Gastroesophageal sphincter (tissue), 4 donors: ENCODE measurements at regions not wholly inside any gene's neighbourhood (a gene's known extent, or its start where the extent isn't known, plus 50 kb on each side); places are given as distances from the start of the nearest gene placed in this dataset.

ENCODE experiments used
- ATAC-seq: fragments of 150-250 bp; one replicate; pipeline ENCODE4 v1.9.1; 2016; ENCODE audit warnings: mild to moderate bottlenecking, moderate library complexity
- H3K27ac ChIP-seq, 4 donors: fragments of 200-600 bp; sonication (generic) in 3 of 4; 1 replicate in 3 of 4; 2 replicates in 1 of 4; pipeline ENCODE4 v1.5.1; 2016 to 2019
- H3K27me3 ChIP-seq: fragments of 200-600 bp; sonication (generic); one replicate; pipeline ENCODE4 v1.5.1; 2019
- H3K36me3 ChIP-seq, 2 donors: fragments of 200-600 bp; sonication (generic); one replicate each; pipeline ENCODE4 v1.5.1; 2019; ENCODE audit warnings: control low read depth in 1 of 2
- H3K4me1 ChIP-seq, 3 donors: fragments of 200-600 bp; sonication (generic); 1 replicate in 2 of 3; 2 replicates in 1 of 3; pipeline ENCODE4 v1.5.1; 2016 to 2019; ENCODE audit warnings: control low read depth in 2 of 3
- H3K4me3 ChIP-seq, 2 donors: fragments of 200-600 bp; sonication (generic); one replicate each; pipeline ENCODE4 v1.5.1; 2019; ENCODE audit warnings: mild to moderate bottlenecking in 1 of 2, moderate library complexity in 1 of 2
- H3K9me3 ChIP-seq, 3 donors: fragments of 200-600 bp; sonication (generic); one replicate each; pipeline ENCODE4 v1.5.1; 2017 to 2019; ENCODE audit warnings: control low read depth in 2 of 3
- EP300 ChIP-seq: sonication (generic); formaldehyde crosslinking; IDR thresholded peaks from one replicate; pipeline ENCODE4 v1.6.1; 2017; ENCODE audit warnings: antibody characterized with exemption, mild to moderate bottlenecking
- POLR2A ChIP-seq, 2 donors: fragments of 450-650 bp; IDR thresholded peaks; one replicate each; pipeline ENCODE4 v1.6.1; 2017; ENCODE audit warnings: antibody characterized with exemption in 2 of 2, mild to moderate bottlenecking in 2 of 2, moderate library complexity in 1 of 2
- POLR2AphosphoS5 ChIP-seq: sonication (generic); formaldehyde crosslinking; IDR thresholded peaks from one replicate; pipeline ENCODE4 v1.6.1; 2017; ENCODE audit warnings: antibody characterized with exemption
- WGBS, 2 donors: methylation state at CpG; one replicate each; pipeline ENCODE4 v1.1.5; 2018; ENCODE audit warnings: low coverage in 1 of 2; 5-methylcytosine and 5-hydroxymethylcytosine counted together
- TF ChIP-seq, protein P1 (sequence below), 4 experiments: fragments of 200-600 bp in 2 of 4; fragments of 450-650 bp in 2 of 4; sonication (generic) in 1 of 4; IDR thresholded peaks; one replicate each; pipeline ENCODE4 v1.5.1; 2017 to 2019; ENCODE audit warnings: antibody characterized with exemption in 4 of 4, mild to moderate bottlenecking in 2 of 4, moderate library complexity in 2 of 4

DNA sequence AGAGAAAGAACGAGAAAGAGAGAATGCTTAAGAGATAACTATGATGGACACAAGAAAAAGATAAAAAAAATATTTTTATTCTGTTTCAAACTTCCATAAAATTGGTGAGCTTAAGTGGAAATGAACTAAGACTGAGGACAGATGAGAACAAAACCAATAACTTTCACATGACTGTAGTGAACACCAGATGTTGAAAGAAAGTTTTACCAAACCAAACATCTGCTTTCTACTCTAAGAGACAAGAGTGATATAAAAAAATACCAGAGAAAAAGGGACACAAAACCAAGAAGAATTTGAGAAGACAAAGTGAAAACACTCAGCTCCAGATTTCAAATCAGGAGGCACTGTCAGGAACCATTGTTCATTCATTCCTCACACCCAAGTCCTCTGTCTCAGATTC is 147.9 kb downstream of the IMPG2 start:
- no peak overlapping the region for H3K27ac ChIP-seq
- no peak for ATAC-seq
- no peaks in the 10 kb centered on the region for H3K36me3 ChIP-seq
- TF ChIP-seq POLR2AphosphoS5 (no peak), EP300 (no peak), POLR2A (IDR thresholded peaks at IDR 0.05) (no peak)
- TF ChIP-seq, protein P1, sequence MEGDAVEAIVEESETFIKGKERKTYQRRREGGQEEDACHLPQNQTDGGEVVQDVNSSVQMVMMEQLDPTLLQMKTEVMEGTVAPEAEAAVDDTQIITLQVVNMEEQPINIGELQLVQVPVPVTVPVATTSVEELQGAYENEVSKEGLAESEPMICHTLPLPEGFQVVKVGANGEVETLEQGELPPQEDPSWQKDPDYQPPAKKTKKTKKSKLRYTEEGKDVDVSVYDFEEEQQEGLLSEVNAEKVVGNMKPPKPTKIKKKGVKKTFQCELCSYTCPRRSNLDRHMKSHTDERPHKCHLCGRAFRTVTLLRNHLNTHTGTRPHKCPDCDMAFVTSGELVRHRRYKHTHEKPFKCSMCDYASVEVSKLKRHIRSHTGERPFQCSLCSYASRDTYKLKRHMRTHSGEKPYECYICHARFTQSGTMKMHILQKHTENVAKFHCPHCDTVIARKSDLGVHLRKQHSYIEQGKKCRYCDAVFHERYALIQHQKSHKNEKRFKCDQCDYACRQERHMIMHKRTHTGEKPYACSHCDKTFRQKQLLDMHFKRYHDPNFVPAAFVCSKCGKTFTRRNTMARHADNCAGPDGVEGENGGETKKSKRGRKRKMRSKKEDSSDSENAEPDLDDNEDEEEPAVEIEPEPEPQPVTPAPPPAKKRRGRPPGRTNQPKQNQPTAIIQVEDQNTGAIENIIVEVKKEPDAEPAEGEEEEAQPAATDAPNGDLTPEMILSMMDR (IDR thresholded peaks at IDR 0.05) = no peak
- no peaks in the 10 kb centered on the region for H3K27me3 ChIP-seq
- H3K4me3 ChIP-seq = no peak overlapping the region
- 40 to 65% methylated on average over 1 of the region's 1 CpG for WGBS, 2 donors
- H3K4me1 ChIP-seq = peaks cover 3 to 27% (median 12%) of the 10 kb centered on the region in 3 donors
- no peaks in the 10 kb centered on the region for H3K9me3 ChIP-seq

DNA sequence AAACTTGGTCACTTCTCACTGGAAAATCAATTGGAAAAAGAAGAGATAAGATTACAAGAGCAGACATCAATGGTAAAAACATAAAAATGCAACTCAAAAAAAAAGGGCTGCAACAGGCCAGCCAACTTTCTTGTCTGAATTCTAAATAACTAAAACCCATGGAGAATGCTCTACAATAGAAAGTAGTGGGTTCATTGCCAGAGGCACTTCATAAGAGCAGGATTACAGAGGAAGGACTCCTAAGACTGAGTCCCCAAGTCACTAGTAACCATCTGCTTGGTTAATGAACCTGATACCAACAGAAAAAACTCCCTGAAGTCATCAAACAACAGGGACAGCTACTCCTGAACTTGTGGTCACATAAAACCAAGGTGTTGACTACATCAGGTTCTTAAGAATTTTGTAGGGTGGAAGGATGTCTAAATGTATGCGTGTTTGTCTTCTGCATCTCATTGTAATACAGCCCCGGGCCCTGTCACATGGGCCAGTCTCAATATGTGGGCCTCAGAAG is 148.6 kb downstream of the IMPG2 start:
- 90 to 100% methylated on average over 1 to 2 of the region's 2 CpGs for WGBS, 2 donors
- no peaks in the 10 kb centered on the region for H3K9me3 ChIP-seq
- no peak for ATAC-seq

DNA sequence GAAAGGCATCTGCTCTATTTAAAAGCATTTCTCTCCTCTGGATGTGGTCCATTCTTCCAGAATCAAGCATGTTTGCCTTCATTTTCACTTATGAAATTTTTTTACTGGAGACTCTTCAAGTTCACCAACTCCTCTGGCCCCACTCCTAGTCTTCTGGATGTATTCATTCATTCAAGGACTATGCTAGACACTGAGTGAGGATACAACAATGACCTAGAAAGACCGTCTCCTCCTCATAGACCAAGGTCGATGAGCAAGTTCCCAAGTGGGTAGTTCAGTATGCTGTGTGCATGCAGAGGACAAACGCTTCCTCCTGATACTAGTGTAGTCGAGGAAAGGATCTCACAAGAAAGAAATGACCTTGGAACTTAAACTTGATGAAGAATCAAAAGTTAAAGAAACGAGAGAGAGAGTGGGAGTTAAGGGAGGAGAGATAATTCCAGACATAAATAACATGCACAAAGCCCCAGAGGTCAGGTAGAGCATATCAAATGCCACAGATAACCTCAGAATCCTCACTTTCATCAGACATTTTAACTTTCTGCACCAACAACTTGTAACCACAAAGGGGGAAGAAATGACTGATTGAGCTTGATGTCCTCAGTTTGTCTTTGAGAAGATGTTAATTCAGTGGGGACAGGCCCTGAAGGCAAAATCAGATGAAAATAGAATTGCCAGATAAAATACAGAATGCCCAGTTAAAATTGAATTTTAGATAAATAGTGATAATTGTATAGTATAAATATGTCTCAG is 149.4 kb downstream of the IMPG2 start:
- no peak for ATAC-seq
- WGBS, 2 donors = 74% methylated on average over 5 of the region's 5 CpGs; no CpG with 5 or more reads in 1 of the 2 donors
- H3K4me3 ChIP-seq = no peak overlapping the region

More for the DNA sequence above, 148.6 kb downstream of the IMPG2 start:
- Histone ChIP-seq H3K4me1 (peaks cover 3 to 27% (median 12%) of the 10 kb centered on the region in 3 donors), H3K4me3 (no peak overlapping the region), H3K27ac (no peak overlapping the region), H3K27me3 (no peaks in the 10 kb centered on the region), H3K36me3 (no peaks in the 10 kb centered on the region)
- TF ChIP-seq POLR2AphosphoS5 = no peak

DNA sequence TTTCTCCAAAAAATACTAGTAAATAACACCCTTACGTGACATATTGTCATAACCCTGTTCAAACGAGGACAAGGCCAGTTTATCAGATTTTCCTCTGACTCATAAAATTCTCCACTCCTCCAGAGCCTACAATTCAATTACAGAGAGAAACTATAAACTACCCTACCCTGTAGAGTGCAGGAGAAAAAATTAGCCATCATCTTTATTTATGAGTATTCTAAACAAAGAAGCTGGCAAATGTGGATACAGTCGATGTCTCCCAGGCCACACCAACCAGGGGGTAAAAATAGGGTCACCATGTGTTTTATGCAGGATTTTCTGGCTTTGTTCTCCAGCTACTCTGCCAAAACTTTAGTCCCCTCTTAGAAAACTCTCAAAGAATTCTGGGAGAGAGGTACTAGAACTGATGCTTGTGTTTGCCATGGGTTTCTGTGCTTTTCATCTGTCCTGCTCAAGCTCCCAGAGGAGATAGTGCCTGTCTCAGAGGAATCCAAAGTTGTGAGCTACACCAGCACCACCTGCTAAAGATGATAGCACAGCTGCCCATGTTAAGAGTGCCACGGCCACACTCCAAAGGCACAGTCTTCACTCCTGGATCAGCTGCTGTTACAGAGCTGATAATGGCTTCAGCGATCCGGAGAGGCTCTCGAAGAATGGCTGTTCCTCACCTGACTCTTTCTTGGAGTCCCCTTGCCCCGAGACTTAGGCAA is 150.2 kb downstream of the IMPG2 start:
- Histone ChIP-seq H3K27ac (peak overlapping the region; percentile 14 to 73 (median 42)), H3K4me3 (no peak overlapping the region), H3K27me3 (no peaks in the 10 kb centered on the region), H3K4me1 (peaks cover 3 to 27% (median 12%) of the 10 kb centered on the region in 3 donors), H3K9me3 (no peaks in the 10 kb centered on the region), H3K36me3 (no peaks in the 10 kb centered on the region)
- peak; percentile 48 for ATAC-seq
- 0 to 35% methylated on average over 3 to 4 of the region's 8 CpGs for whole genome bisulfite sequencing, 2 donors
- TF ChIP-seq POLR2AphosphoS5 (peak; percentile 85), EP300 (no peak), POLR2A (IDR thresholded peaks at IDR 0.05) (no peak)
- TF ChIP-seq, protein P1 (IDR thresholded peaks at IDR 0.05) = no peak

More for the DNA sequence above, 149.4 kb downstream of the IMPG2 start:
- Histone ChIP-seq H3K4me1 (peaks cover 3 to 27% (median 12%) of the 10 kb centered on the region in 3 donors), H3K27me3 (no peaks in the 10 kb centered on the region), H3K27ac (peak overlapping the region in 2 of 4 donors; percentile 56 to 73), H3K36me3 (no peaks in the 10 kb centered on the region), H3K9me3 (no peaks in the 10 kb centered on the region)
- TF ChIP-seq, protein P1 (IDR thresholded peaks at IDR 0.05) = no peak
- TF ChIP-seq POLR2AphosphoS5 (no peak), EP300 (no peak), POLR2A (IDR thresholded peaks at IDR 0.05) (no peak)

DNA sequence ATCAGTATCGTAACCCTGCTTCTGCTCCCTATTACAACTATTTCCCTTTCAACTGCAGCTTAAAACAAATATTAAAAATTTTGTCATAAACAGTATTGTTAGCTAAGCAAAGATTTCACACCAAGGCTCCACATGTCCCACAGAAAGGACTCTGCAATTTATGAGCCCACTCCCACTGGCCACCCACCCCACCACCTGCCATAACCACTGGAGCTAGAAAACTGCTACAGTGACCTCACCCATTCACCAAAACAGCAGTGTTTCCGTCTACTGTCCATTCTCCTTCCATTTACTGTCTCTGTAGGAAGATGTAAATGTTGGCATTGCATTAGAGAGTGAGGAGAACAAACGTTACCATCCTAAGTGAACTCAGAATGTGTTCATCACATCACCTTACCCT is 150.9 kb downstream of the IMPG2 start:
- Histone ChIP-seq H3K27ac (peak overlapping the region; percentile 14 to 73 (median 56)), H3K4me3 (no peak overlapping the region), H3K36me3 (no peaks in the 10 kb centered on the region), H3K4me1 (peaks cover 3 to 27% (median 12%) of the 10 kb centered on the region in 3 donors), H3K9me3 (no peaks in the 10 kb centered on the region), H3K27me3 (no peaks in the 10 kb centered on the region)
- no peak for ATAC-seq
- WGBS, 2 donors = 64 to 71% methylated on average over 3 of the region's 3 CpGs
- TF ChIP-seq, protein P1 (IDR thresholded peaks at IDR 0.05) = no peak
- no peak for TF ChIP-seq EP300
- TF ChIP-seq POLR2AphosphoS5 = no peak
- no peak for TF ChIP-seq POLR2A (IDR thresholded peaks at IDR 0.05)
